PC-9 (cell line): ENCODE measurements at regions not wholly inside any gene's neighbourhood (a gene's known extent, or its start where the extent isn't known, plus 50 kb on each side); places are given as distances from the start of the nearest gene placed in this dataset.

Experiments used
- BruUV-seq: library from RNA; stranded (reverse); fragments of 400-500 nt; replicated peaks from 2 replicates; lab custom pipeline; 2021; lab: Mats Ljungman, UMichigan
- CTCF ChIA-PET: fragments of 300-600 bp; sonication (Branson Sonifier 250); formaldehyde crosslinking; loops from one replicate; lab custom pipeline; 2022; ENCODE audit warnings: antibody characterized with exemption; lab: Charles Lee
- POLR2A ChIA-PET: fragments of 300-600 bp; sonication (Branson Sonifier 250); formaldehyde crosslinking; loops from one replicate; lab custom pipeline; 2022; ENCODE audit warnings: antibody characterized with exemption; ENCODE audit not compliant: unreplicated experiment; lab: Charles Lee
- DNase-seq, 2 experiments: peaks; one replicate each; pipeline versions ENCODE4 v3.0.0 to v3.0.0-alpha.2; 2015 to 2022; ENCODE audit warnings: mixed read lengths in 1 of 2
- H2AFZ ChIP-seq: fragments of 200-600 bp; sonication (generic); 2 replicates; pipeline ENCODE4 v1.8.1; 2017; ENCODE audit warnings: antibody characterized with exemption
- H3F3A ChIP-seq: fragments of 200-600 bp; sonication (generic); 2 replicates; pipeline ENCODE4 v1.8.1; 2017; ENCODE audit warnings: antibody characterized with exemption, mild to moderate bottlenecking, low read depth; ENCODE audit not compliant: insufficient read depth
- H3K27ac ChIP-seq: fragments of 200-600 bp; sonication (generic); 2 replicates; pipeline ENCODE4 v1.6.1; 2016; ENCODE audit warnings: mixed run types
- H3K27me3 ChIP-seq: fragments of 200-600 bp; sonication (generic); 2 replicates; pipeline ENCODE4 v1.6.1; 2016; ENCODE audit warnings: low read depth, mixed run types; ENCODE audit not compliant: insufficient read depth
- H3K36me3 ChIP-seq: fragments of 200-600 bp; sonication (generic); 2 replicates; pipeline ENCODE4 v1.6.1; 2016; ENCODE audit warnings: low read depth, mixed run types
- H3K4me1 ChIP-seq: fragments of 200-600 bp; sonication (generic); replicated peaks from 2 replicates; pipeline ENCODE4 v1.6.1; 2016; ENCODE audit warnings: mixed run types; ENCODE audit not compliant: insufficient read depth
- H3K4me2 ChIP-seq: fragments of 200-600 bp; sonication (generic); 2 replicates; pipeline ENCODE4 v1.6.1; 2017; ENCODE audit warnings: mixed run types
- H3K4me3 ChIP-seq: fragments of 200-600 bp; sonication (generic); 2 replicates; pipeline ENCODE4 v1.6.1; 2016; ENCODE audit warnings: mixed run types
- H3K79me2 ChIP-seq: fragments of 200-600 bp; sonication (generic); 2 replicates; pipeline ENCODE4 v1.6.1; 2017; ENCODE audit warnings: low read depth, mixed run types
- H3K9me2 ChIP-seq: fragments of 200-600 bp; sonication (generic); 2 replicates; pipeline ENCODE4 v1.8.1; 2017; ENCODE audit warnings: mild to moderate bottlenecking; ENCODE audit not compliant: insufficient read depth
- H3K9me3 ChIP-seq: fragments of 200-600 bp; sonication (generic); 2 replicates; pipeline ENCODE4 v1.8.1; 2016; ENCODE audit warnings: low read depth; ENCODE audit not compliant: insufficient read depth
- H4K20me1 ChIP-seq: fragments of 200-600 bp; sonication (generic); 2 replicates; pipeline ENCODE4 v1.8.1; 2017; ENCODE audit not compliant: insufficient read depth
- EZH2 ChIP-seq: fragments of 200-600 bp; sonication (generic); IDR thresholded peaks from 2 replicates; pipeline ENCODE4 v1.8.0; 2017; ENCODE audit warnings: antibody characterized with exemption, low read depth
- intact Hi-C: fragments of 100-400 bp; cut with micrococcal nuclease; formaldehyde crosslinking; loops from one replicate; pipeline ENCODE4 v1.10.0; 2022; ENCODE audit not compliant: unreplicated experiment
- TF ChIP-seq, protein P1 (sequence below): fragments of 200-600 bp; sonication (generic); conservative IDR thresholded peaks from 2 replicates; pipeline ENCODE4 v1.6.1; 2017; ENCODE audit warnings: mixed run types, antibody characterized with exemption, mild to moderate bottlenecking, moderate library complexity

DNA sequence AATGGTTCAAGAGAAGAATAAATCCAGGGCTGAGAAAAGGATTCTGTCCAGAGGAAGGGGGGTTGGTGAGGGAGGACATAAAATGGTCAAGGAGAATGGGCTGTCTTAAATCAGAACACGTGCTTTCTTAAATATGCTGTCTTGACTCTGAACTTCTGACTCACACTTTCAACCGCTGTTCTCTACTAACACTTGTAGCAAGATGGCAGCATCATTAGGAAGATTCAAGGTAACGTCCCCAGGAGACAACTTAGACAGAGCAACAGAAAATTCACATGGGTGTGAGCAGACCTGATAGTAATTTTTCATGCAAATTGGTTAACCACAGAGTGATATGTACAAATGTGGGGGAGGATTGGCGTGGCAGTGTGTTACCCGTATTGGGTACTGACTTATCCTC is 126.8 kb upstream of the GALNT17 start:
- Histone ChIP-seq H3K4me2 (no peak overlapping the region), H3K9me2 (no peaks in the 10 kb centered on the region), H3F3A (no peaks in the 10 kb centered on the region), H3K27me3 (peaks cover 12% of the 10 kb centered on the region; the same call in 1 of the 2 replicates), H2AFZ (no peak overlapping the region), H3K27ac (no peak overlapping the region), H3K4me1 (no peaks in the 10 kb centered on the region), H3K9me3 (no peaks in the 10 kb centered on the region), H3K4me3 (no peak overlapping the region), H4K20me1 (no peaks in the 10 kb centered on the region), H3K36me3 (no peaks in the 10 kb centered on the region), H3K79me2 (no peaks in the 10 kb centered on the region)
- CTCF ChIA-PET: no interaction called here
- TF ChIP-seq EZH2: no peak
- intact Hi-C loops: no loop called here
- POLR2A ChIA-PET: no interaction called here
- BruUV-seq: no TSS peak
- no peak for DNase-seq

GRCh38 chr7:71009636-71010035 is 122.3 kb upstream of the GALNT17 start:
- Histone ChIP-seq H2AFZ (no peak overlapping the region), H3K36me3 (no peaks in the 10 kb centered on the region), H3K4me3 (no peak overlapping the region), H3K4me2 (no peak overlapping the region), H3F3A (no peaks in the 10 kb centered on the region), H3K27me3 (peaks cover 28% of the 10 kb centered on the region; the same call in 1 of the 2 replicates), H3K27ac (no peak overlapping the region), H4K20me1 (no peaks in the 10 kb centered on the region), H3K4me1 (no peaks in the 10 kb centered on the region), H3K9me3 (no peaks in the 10 kb centered on the region), H3K9me2 (no peaks in the 10 kb centered on the region; the same call in 1 of the 2 replicates), H3K79me2 (no peaks in the 10 kb centered on the region)
- TF ChIP-seq EZH2: no peak
- TF ChIP-seq, protein P1, sequence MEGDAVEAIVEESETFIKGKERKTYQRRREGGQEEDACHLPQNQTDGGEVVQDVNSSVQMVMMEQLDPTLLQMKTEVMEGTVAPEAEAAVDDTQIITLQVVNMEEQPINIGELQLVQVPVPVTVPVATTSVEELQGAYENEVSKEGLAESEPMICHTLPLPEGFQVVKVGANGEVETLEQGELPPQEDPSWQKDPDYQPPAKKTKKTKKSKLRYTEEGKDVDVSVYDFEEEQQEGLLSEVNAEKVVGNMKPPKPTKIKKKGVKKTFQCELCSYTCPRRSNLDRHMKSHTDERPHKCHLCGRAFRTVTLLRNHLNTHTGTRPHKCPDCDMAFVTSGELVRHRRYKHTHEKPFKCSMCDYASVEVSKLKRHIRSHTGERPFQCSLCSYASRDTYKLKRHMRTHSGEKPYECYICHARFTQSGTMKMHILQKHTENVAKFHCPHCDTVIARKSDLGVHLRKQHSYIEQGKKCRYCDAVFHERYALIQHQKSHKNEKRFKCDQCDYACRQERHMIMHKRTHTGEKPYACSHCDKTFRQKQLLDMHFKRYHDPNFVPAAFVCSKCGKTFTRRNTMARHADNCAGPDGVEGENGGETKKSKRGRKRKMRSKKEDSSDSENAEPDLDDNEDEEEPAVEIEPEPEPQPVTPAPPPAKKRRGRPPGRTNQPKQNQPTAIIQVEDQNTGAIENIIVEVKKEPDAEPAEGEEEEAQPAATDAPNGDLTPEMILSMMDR: no peak
- BruUV-seq: no TSS peak
- ChIA-PET CTCF (no interaction called here), POLR2A (no interaction called here)
- DNase-seq: no peak
- intact Hi-C loops: no loop called here

- CTCF ChIA-PET: no interaction called here
- Histone ChIP-seq H3K9me2 (no peaks in the 10 kb centered on the region; the same call in 1 of the 2 replicates), H3K4me3 (no peak overlapping the region), H3K79me2 (no peaks in the 10 kb centered on the region), H3K9me3 (no peaks in the 10 kb centered on the region), H4K20me1 (no peaks in the 10 kb centered on the region), H3K27ac (no peak overlapping the region), H3F3A (no peaks in the 10 kb centered on the region), H3K4me1 (no peaks in the 10 kb centered on the region), H2AFZ (no peak overlapping the region), H3K4me2 (no peak overlapping the region), H3K36me3 (no peaks in the 10 kb centered on the region), H3K27me3 (peaks cover 35% of the 10 kb centered on the region; the same call in 1 of the 2 replicates)
- POLR2A ChIA-PET: no interaction called here
- no peak for TF ChIP-seq EZH2
- TF ChIP-seq, protein P1: no peak
- DNase-seq: no peak
- intact Hi-C loops: no loop called here
- BruUV-seq: no TSS peak
These were observed 116.6 kb upstream of the GALNT17 start for GRCh38 chr7:71015252-71015900.

DNA sequence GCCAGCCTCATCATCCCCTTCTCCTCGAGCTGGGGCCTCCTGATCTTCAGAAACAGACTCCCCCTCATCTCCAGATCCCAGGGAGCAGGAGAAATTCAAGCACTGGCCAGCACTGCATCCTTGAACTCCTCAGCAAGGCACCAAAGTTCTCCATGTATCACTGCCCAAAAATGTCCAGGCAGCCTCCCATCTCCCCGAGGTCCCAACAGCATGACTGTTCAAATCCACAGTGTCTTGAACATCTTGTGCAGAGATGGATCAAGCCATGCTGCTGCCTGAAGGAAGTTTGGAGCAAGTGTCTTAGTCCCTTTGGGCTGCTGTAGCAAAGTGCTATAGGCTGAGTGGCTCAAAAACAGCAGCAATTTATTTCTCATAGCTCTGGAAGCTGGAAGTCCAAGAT is 115.5 kb upstream of the GALNT17 start:
- Histone ChIP-seq H2AFZ (no peak overlapping the region), H3K9me2 (no peaks in the 10 kb centered on the region; the same call in 1 of the 2 replicates), H3K36me3 (no peaks in the 10 kb centered on the region), H4K20me1 (no peaks in the 10 kb centered on the region), H3K79me2 (no peaks in the 10 kb centered on the region), H3K4me3 (no peak overlapping the region), H3K4me1 (no peaks in the 10 kb centered on the region), H3F3A (no peaks in the 10 kb centered on the region), H3K9me3 (no peaks in the 10 kb centered on the region), H3K4me2 (no peak overlapping the region), H3K27ac (no peak overlapping the region), H3K27me3 (peaks cover 30% of the 10 kb centered on the region; the same call in 1 of the 2 replicates)
- ChIA-PET CTCF (no interaction called here), POLR2A (no interaction called here)
- TF ChIP-seq, protein P1: no peak
- TF ChIP-seq EZH2: no peak
- no TSS peak for BruUV-seq
- intact Hi-C loops: no loop called here
- DNase-seq: no peak
